Astrocyte of the hippocampus (primary cell): ENCODE measurements at regions not wholly inside any gene's neighbourhood (a gene's known extent, or its start where the extent isn't known, plus 50 kb on each side); places are given as distances from the start of the nearest gene placed in this dataset.

Source experiments
- DNase-seq: peaks from one replicate; pipeline ENCODE4 v3.0.0; 2011; ENCODE audit warnings: low read depth, low spot score

GRCh38 chr6:44500074-44500473 is 112.6 kb downstream of the CDC5L start:
- no peak for DNase-seq

- no peak for DNase-seq
Measured at GRCh38 chr6:44503471-44503870, 116.0 kb downstream of the CDC5L start.

- peak; percentile 83 for DNase-seq
Measured at GRCh38 chr6:44504301-44504791, 116.8 kb downstream of the CDC5L start.

- no peak for DNase-seq
Measured at GRCh38 chr6:44505751-44506150, 118.2 kb downstream of the CDC5L start.

GRCh38 chr6:44507014-44507413 is 119.5 kb downstream of the CDC5L start:
- no peak for DNase-seq

DNA sequence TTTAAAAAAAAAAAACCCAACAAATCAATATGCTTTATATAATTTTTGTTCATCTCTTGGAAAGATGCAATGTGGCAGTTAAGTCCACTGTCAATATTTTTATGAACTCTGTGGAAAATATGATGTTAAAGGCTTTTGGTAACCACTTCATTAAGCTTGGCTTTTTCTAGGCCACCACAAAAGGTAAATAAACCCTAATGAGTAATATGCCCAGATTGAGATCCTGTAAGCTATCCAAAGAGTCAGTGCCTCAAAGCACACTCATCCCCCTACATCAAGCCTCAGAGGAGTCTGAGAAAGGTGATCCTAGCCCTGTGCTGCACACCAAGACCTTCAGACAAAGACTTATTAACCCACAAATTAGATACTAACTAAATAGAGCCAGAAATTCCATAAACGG is 121.1 kb downstream of the CDC5L start:
- peak; percentile 86 for DNase-seq

GRCh38 chr6:44511126-44511525 is 123.6 kb downstream of the CDC5L start:
- DNase-seq: no peak

DNA sequence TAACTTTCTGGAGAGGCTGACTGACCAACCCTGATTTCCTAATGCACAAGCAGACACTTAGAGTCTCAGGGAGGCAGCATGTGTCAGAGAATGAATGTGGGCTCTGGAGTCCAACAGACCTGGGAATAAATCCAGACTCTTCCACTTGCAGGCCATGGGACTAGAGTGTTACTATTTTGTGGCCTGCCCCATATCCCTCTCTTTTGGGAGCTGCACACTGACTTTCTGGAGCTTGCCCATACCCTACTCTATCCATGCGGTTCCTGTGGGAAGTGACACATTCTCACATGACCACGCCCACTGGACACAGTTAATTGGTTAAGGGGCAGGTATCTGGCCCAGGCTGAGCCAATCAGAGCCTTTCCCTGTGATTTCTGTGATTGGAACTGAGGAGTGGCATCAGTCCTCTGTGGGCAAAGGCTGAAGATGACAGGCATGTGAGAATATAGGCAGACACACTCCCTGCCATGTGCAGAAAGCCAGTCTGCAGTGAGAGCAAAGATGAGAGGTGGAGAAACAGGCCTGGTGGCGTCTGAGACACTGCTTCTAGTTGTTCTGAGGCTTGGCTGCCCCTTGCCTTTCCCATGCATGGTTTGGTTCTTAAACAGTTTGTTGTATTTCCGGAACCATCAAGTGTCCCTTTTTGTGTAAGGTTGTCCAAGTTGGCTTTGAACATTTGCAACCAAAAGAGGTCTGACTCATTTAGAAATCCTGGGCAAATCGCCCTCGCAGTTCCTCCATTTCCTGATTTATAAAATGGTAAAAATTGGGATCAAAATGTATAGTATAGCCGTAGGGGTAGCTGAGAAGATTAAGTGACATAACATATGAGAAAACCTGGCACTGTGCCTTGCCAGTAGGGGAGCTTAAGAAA is 125.6 kb downstream of the CDC5L start:
- peak; percentile 33 for DNase-seq

GRCh38 chr6:44514085-44514484 is 126.6 kb downstream of the CDC5L start:
- no peak for DNase-seq

GRCh38 chr6:44514576-44515193 is 127.2 kb downstream of the CDC5L start:
- DNase-seq: no peak

- no peak for DNase-seq
Measured at GRCh38 chr6:44522871-44523270, 135.4 kb downstream of the CDC5L start.

DNA sequence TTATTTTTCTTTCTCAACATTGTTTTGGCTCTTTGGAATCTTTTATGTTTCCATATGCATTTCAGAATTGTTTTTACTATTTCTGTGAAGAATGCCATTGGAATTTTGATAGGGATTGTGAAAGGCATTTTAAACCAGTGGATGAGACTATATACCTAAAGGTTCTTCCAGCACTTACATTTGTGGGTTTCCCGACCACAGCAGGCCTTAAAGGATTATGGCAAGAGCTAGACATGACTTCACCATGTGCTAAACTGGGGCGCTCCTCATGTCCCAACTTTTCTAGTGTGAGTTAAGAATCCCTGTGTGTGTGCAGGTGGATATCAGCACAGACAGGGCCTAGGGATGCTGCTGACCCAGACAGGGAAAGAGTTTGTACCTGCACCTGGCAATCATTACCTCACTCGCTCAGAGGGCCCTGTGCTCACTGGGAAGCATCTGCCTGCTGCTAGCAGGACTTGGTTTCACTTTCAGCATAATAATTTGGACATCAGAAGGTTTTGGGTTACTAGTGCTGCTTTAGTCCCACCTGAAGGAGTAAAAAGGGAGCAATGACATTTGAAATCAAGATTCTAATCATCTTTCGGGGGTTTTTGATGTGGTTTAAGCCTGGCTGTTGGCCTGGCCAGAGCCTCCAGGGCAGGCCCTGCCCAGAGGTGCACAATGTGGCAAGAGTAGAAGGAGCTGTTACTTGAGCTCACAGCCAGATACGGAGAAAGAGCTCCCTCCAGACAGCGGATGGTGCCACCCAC is 137.1 kb downstream of the CDC5L start:
- DNase-seq: no peak

- DNase-seq: no peak
Measured at GRCh38 chr6:44525761-44526351, 138.3 kb downstream of the CDC5L start.

- no peak for DNase-seq
Measured at GRCh38 chr6:44527181-44527580, 139.7 kb downstream of the CDC5L start.

DNA sequence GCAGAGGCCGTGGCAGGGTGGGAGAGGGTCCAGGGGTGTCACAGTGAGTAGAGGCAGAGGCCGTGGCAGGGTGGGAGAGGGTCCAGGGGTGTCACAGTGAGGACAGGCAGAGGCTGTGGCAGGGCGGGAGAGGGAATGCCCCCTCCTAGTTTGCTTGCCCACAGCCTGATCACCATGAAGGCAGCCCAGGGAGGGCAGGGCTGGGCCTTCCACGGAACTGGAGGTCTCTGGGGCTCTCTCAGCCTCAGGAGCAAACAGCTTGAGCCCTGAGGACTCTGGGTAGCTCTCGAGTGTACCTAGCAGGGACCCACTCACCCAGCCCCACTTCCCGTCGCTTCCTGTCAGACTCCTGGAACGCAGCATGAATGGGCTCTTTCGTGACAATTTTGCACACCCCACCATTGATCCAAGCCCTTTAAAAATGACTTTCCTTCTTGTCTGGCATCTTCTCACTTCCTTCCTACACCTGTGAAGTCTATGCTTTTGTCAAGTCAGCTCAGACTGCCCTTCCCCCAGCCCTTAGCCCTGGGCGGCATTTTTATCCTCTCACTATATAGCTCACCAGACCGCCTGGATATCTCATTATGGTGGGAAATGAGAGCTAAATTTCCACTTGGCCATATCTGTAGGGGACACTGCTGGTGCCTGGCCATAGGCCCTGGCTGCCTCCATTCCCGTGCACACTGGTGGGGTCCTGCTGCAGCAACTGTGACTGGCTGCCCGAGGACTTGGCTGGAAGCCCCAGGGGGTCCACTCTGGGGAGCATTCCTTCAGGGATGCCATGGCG is 140.3 kb downstream of the CDC5L start:
- no peak for DNase-seq

GRCh38 chr6:44528370-44528644 is 140.8 kb downstream of the CDC5L start:
- DNase-seq: no peak

- no peak for DNase-seq
Measured at GRCh38 chr6:44528716-44529115, 141.2 kb downstream of the CDC5L start.

- no peak for DNase-seq
Measured at GRCh38 chr6:44529146-44529905, 141.8 kb downstream of the CDC5L start.

DNA sequence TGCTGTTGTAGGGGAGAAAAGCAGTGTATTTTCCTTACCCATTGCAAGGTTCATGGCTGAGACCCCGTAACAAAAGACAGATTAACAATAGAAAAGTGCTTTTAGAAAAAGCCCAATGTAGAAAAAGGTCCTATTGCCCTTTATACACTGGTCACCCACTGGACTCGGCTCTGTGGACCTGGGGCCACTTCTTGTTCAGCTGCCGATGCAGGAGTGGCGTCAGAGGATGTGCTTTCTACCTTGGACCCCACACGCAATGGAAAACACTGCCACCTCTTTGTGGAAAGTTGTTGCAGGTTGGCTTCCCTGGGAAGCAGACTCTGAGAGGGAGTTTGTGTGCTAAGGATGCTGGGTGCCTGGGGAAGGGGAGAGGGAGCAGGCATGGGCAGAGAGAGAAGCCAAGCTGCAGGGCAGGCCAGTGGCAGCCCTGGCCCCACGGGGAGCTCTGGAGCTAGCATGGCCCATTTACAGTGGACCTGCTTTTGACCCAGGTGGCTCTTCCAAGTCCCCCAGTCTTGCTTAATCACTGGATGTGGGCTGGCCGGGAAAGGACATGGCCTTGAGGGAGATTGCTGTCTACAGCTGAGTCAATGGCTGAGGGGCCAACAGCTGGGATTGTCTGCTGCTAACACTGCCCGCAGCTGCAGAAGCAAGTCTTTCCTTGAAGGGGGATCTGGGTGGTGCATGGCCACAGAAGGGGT is 142.9 kb downstream of the CDC5L start:
- no peak for DNase-seq

DNA sequence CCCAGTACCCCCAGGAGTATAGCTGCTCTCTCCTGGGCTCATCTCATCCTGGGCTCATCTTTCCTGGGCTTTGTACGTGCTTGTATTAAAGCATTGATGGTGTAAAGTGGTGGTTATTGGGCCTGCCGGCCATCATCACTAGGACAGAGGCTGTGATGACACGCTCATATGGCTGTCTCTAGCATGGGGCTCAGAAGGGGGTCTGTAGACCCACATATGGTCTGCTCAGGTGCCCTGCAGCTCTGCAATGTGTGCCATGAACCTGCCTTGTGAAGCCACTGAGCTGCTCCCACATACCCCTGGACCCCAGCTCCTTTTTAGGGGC is 143.4 kb downstream of the CDC5L start:
- no peak for DNase-seq
